Fibroblast of lung (primary cell): ENCODE measurements at regions not wholly inside any gene's neighbourhood (a gene's known extent, or its start where the extent isn't known, plus 50 kb on each side); places are given as distances from the start of the nearest gene placed in this dataset.

ENCODE experiments used
- DNase-seq, 2 donors: peaks; one replicate each; pipeline versions ENCODE4 v3.0.0 to v3.0.0-alpha.2; 2010; ENCODE audit warnings: low read depth in 2 of 2
- H2AFZ ChIP-seq: 2 replicates; pipeline ENCODE4 v1.5.1; 2012; ENCODE audit warnings: low read length, control low read depth, inconsistent platforms
- H3K27ac ChIP-seq: 2 replicates; pipeline ENCODE4 v1.5.1; 2011; ENCODE audit warnings: low read length, control low read depth; ENCODE audit not compliant: insufficient read depth
- H3K27me3 ChIP-seq: 2 replicates; pipeline ENCODE4 v1.5.1; 2011; ENCODE audit warnings: mild to moderate bottlenecking, low read length; ENCODE audit not compliant: control insufficient read depth, insufficient read depth
- H3K36me3 ChIP-seq: 2 replicates; pipeline ENCODE4 v1.5.1; 2011; ENCODE audit warnings: low read length; ENCODE audit not compliant: control insufficient read depth, insufficient read depth
- H3K4me1 ChIP-seq: 2 replicates; pipeline ENCODE4 v1.5.1; 2011; ENCODE audit warnings: low read length; ENCODE audit not compliant: control insufficient read depth, insufficient read depth; ENCODE audit errors: extremely low read depth
- H3K4me2 ChIP-seq: 2 replicates; pipeline ENCODE4 v1.5.1; 2011; ENCODE audit warnings: low read length, control low read depth; ENCODE audit not compliant: insufficient read depth; ENCODE audit errors: extremely low read depth
- H3K4me3 ChIP-seq, 4 experiments: fragments of 200-600 bp in 1 of 4; sonication (generic) in 1 of 4; replicated peaks in 1 of 4; 2 replicates each; pipeline ENCODE4 v1.5.1; 2011 to 2016; ENCODE audit warnings: low read length in 4 of 4, low read depth in 3 of 4, mild to moderate bottlenecking in 3 of 4, control low read depth in 2 of 4, inconsistent platforms in 1 of 4, mixed read lengths in 1 of 4; ENCODE audit not compliant: insufficient read depth in 1 of 4; ENCODE audit errors: control extremely low read depth in 1 of 4
- H3K79me2 ChIP-seq: 2 replicates; pipeline ENCODE4 v1.5.1; 2012; ENCODE audit warnings: mild to moderate bottlenecking, low read length, inconsistent platforms; ENCODE audit not compliant: control insufficient read depth, insufficient read depth
- H3K9ac ChIP-seq: 2 replicates; pipeline ENCODE4 v1.5.1; 2011; ENCODE audit warnings: mild to moderate bottlenecking, low read length, control low read depth; ENCODE audit not compliant: insufficient read depth
- H3K9me3 ChIP-seq: 2 replicates; pipeline ENCODE4 v1.5.1; 2012; ENCODE audit warnings: low read depth, low read length; ENCODE audit not compliant: control insufficient read depth, insufficient read depth
- H4K20me1 ChIP-seq: 2 replicates; pipeline ENCODE4 v1.5.1; 2011; ENCODE audit warnings: low read length; ENCODE audit not compliant: control insufficient read depth, insufficient read depth; ENCODE audit errors: extremely low read depth
- EZH2 ChIP-seq: IDR thresholded peaks from 2 replicates; pipeline ENCODE4 v1.5.1; 2012; ENCODE audit warnings: low read length, control low read depth, mild to moderate bottlenecking; ENCODE audit errors: missing control alignments
- TF ChIP-seq, protein P1 (sequence below), 2 donors: IDR thresholded peaks in 1 of 2; conservative IDR thresholded peaks in 1 of 2; 1 replicate in 1 of 2; 2 replicates in 1 of 2; pipeline ENCODE4 v1.5.1; 2011 to 2012; ENCODE audit warnings: low read length in 2 of 2, control low read depth in 1 of 2, inconsistent platforms in 1 of 2, low read depth in 1 of 2, mild to moderate bottlenecking in 1 of 2

DNA sequence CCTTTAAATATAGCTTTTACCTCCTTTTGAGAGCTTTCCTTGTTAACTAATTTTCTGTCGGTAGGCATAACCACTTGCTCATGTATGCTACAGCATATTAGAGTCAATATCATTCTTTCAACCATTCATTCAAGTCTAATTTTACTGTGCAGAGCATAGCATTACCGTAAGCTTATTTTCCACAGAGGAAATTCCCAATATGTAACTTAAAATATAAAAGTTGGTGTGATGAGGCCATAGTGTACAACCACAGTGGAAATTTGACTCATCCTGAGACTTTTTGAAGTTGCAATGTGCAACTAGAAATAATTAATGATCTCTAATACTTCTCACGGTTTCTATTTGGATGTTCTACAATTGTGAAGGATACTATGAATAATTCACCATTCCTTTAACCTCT is 80.6 kb upstream of the KLF6 start:
- Histone ChIP-seq H3K27ac (no peak overlapping the region), H3K27me3 (no peaks in the 10 kb centered on the region), H2AFZ (no peak overlapping the region), H3K79me2 (no peaks in the 10 kb centered on the region), H3K4me2 (no peak overlapping the region), H3K36me3 (no peaks in the 10 kb centered on the region), H3K9me3 (no peaks in the 10 kb centered on the region), H3K4me3 (no peak overlapping the region), H4K20me1 (no peaks in the 10 kb centered on the region), H3K9ac (no peak overlapping the region), H3K4me1 (peaks cover 2% of the 10 kb centered on the region)
- peak in 1 of 2 donors; percentile 45 for DNase-seq
- TF ChIP-seq, protein P1, sequence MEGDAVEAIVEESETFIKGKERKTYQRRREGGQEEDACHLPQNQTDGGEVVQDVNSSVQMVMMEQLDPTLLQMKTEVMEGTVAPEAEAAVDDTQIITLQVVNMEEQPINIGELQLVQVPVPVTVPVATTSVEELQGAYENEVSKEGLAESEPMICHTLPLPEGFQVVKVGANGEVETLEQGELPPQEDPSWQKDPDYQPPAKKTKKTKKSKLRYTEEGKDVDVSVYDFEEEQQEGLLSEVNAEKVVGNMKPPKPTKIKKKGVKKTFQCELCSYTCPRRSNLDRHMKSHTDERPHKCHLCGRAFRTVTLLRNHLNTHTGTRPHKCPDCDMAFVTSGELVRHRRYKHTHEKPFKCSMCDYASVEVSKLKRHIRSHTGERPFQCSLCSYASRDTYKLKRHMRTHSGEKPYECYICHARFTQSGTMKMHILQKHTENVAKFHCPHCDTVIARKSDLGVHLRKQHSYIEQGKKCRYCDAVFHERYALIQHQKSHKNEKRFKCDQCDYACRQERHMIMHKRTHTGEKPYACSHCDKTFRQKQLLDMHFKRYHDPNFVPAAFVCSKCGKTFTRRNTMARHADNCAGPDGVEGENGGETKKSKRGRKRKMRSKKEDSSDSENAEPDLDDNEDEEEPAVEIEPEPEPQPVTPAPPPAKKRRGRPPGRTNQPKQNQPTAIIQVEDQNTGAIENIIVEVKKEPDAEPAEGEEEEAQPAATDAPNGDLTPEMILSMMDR (conservative IDR thresholded peaks at IDR 0.05 in 1 of 2, IDR thresholded peaks at IDR 0.05 in 1 of 2; ENCODE audit: low read depth in 1 of 2, low read length in 2 of 2): no peak
- no peak for TF ChIP-seq EZH2

DNA sequence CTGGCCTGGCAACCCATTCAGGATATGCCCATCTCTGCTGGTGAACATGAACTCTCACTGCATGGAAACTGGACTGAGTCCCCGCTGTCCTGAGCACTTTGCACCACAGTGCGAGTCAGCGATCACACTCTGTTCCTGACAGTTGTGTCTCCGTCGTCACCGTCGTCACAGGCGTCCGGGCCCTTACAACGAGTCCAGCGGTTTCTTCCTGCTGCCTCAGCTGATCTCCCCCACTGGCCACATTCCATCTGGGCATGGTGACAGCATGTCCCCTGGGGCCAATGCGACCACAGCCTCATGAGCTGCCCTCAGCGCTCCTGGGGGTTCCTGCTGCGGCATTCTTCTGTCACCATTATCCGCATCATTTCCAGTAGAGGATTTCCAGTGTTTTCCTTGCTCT is 76.8 kb upstream of the KLF6 start:
- Histone ChIP-seq H3K27ac (peak overlapping the region; percentile 23), H3K4me3 (no peak overlapping the region), H3K79me2 (no peaks in the 10 kb centered on the region), H3K4me2 (no peak overlapping the region), H3K27me3 (no peaks in the 10 kb centered on the region), H4K20me1 (no peaks in the 10 kb centered on the region), H3K9me3 (no peaks in the 10 kb centered on the region), H2AFZ (peak overlapping the region; percentile 28), H3K4me1 (peaks cover 2% of the 10 kb centered on the region), H3K36me3 (no peaks in the 10 kb centered on the region), H3K9ac (no peak overlapping the region)
- DNase-seq: no peak
- TF ChIP-seq EZH2: no peak
- TF ChIP-seq, protein P1 (conservative IDR thresholded peaks at IDR 0.05 in 1 of 2, IDR thresholded peaks at IDR 0.05 in 1 of 2; ENCODE audit: low read depth in 1 of 2, low read length in 2 of 2): no peak

DNA sequence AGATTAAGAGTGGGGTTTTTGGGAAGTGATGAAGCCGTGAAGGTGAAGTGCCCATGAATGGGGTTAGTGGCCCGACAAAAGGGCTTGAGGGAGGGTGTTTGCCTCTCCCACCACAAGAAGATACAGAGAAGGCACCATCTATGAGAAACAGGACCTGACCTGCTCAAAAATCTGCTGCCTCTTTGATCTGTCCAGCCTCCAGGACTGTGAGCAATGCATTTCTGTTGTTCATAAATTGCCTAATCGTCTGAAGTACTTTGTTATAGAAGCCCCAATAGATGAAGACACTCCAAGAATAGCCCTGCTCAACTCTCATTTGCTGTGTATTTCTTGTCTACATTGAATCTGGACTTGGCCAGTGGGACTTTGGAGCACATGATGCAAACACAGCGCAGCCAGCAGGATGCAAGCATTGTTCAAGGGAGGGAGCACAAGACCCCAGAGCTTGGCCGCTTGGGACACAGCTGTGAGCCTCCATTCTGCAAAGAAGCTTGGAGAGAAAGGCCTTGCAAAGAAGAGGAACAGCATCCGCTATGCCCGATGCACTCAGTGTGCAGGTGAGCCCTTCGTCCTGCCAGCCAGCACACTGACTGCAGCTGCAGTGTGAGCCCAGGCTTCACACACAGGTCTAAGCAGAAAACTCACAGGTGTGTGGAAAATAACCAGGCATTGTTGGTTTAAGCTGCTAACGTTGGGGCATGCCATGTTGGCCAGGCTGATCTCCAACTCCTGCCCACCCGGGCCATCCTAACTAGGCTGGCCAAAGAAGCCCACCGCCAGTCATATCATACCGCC is 73.2 kb upstream of the KLF6 start:
- H3K27me3 ChIP-seq: no peaks in the 10 kb centered on the region

More for the DNA sequence above, 73.2 kb upstream of the KLF6 start:
- Histone ChIP-seq H3K4me2 (no peak overlapping the region), H2AFZ (no peak overlapping the region), H3K4me3 (no peak overlapping the region), H4K20me1 (no peaks in the 10 kb centered on the region), H3K36me3 (no peaks in the 10 kb centered on the region), H3K9ac (no peak overlapping the region), H3K4me1 (peaks cover 4% of the 10 kb centered on the region), H3K9me3 (no peaks in the 10 kb centered on the region), H3K79me2 (no peaks in the 10 kb centered on the region), H3K27ac (no peak overlapping the region)
- no peak for DNase-seq
- TF ChIP-seq EZH2: no peak
- TF ChIP-seq, protein P1 (conservative IDR thresholded peaks at IDR 0.05 in 1 of 2, IDR thresholded peaks at IDR 0.05 in 1 of 2; ENCODE audit: low read depth in 1 of 2, low read length in 2 of 2): no peak
